Spleen (tissue), 11 donors: ENCODE measurements at regions not wholly inside any gene's neighbourhood (a gene's known extent, or its start where the extent isn't known, plus 50 kb on each side); places are given as distances from the start of the nearest gene placed in this dataset.

ENCODE experiments used
- DNase-seq: peaks from one replicate; pipeline ENCODE4 v3.0.0-alpha.2; 2020
- H3K27ac ChIP-seq, 8 donors: fragments of 200-600 bp; sonication (generic) in 7 of 8; 1 replicate in 4 of 8; 2 replicates in 4 of 8; pipeline versions ENCODE4 v1.5.0 to v1.8.0; 2016 to 2021; ENCODE audit warnings: inconsistent platforms in 4 of 8, mild to moderate bottlenecking in 4 of 8, moderate library complexity in 1 of 8
- H3K27me3 ChIP-seq, 7 donors: fragments of 200-600 bp; sonication (generic) in 6 of 7; replicated peaks in 1 of 7; 1 replicate in 4 of 7; 2 replicates in 3 of 7; pipeline versions ENCODE4 v1.5.0 to v1.8.0; 2016 to 2021; ENCODE audit warnings: inconsistent platforms in 3 of 7, mild to moderate bottlenecking in 1 of 7
- H3K36me3 ChIP-seq, 6 donors: fragments of 200-600 bp; sonication (generic) in 5 of 6; 1 replicate in 4 of 6; 2 replicates in 2 of 6; pipeline versions ENCODE4 v1.5.0 to v1.8.0; 2016 to 2021; ENCODE audit warnings: inconsistent platforms in 2 of 6
- H3K4me1 ChIP-seq, 6 donors: fragments of 200-600 bp; sonication (generic) in 5 of 6; 1 replicate in 3 of 6; 2 replicates in 3 of 6; pipeline versions ENCODE4 v1.5.0 to v1.8.0; 2016 to 2021; ENCODE audit warnings: inconsistent platforms in 3 of 6
- H3K4me3 ChIP-seq, 8 donors: fragments of 200-600 bp; sonication (generic) in 7 of 8; 1 replicate in 4 of 8; 2 replicates in 4 of 8; pipeline versions ENCODE4 v1.5.0 to v1.8.0; 2016 to 2021; ENCODE audit warnings: inconsistent platforms in 4 of 8, mild to moderate bottlenecking in 4 of 8, moderate library complexity in 2 of 8
- H3K9me3 ChIP-seq, 8 donors: fragments of 200-600 bp; sonication (generic) in 7 of 8; 1 replicate in 4 of 8; 2 replicates in 4 of 8; pipeline versions ENCODE4 v1.5.0 to v1.8.0; 2016 to 2021; ENCODE audit warnings: inconsistent platforms in 4 of 8
- POLR2A ChIP-seq, 3 donors: fragments of 450-650 bp; IDR thresholded peaks; one replicate each; pipeline ENCODE4 v1.5.1; 2017; ENCODE audit warnings: antibody characterized with exemption in 3 of 3, mild to moderate bottlenecking in 1 of 3
- POLR2AphosphoS5 ChIP-seq, 3 donors: sonication (generic); formaldehyde crosslinking; IDR thresholded peaks; one replicate each; pipeline ENCODE4 v1.5.1; 2017; ENCODE audit warnings: antibody characterized with exemption in 3 of 3
- WGBS, 5 donors: extraction: QIAGEN DNeasy Blood & Tissue Kit in 3 of 5; methylation state at CpG; one replicate each; pipeline versions ENCODE4 v1.1.5 to v1.1.7; 2013 to 2018; 5-methylcytosine and 5-hydroxymethylcytosine counted together
- intact Hi-C: fragments of 100-400 bp; cut with DNase I; formaldehyde crosslinking; loops from one replicate; pipeline ENCODE4 v1.15.0; 2023; ENCODE audit warnings: low total_unique reads
- TF ChIP-seq, protein P1 (sequence below), 11 experiments: fragments of 200-600 bp in 7 of 11; fragments of 450-650 bp in 4 of 11; sonication (generic) in 4 of 11; IDR thresholded peaks in 8 of 11; conservative IDR thresholded peaks in 3 of 11; 1 replicate in 7 of 11; 2 replicates in 4 of 11; pipeline versions ENCODE4 v1.4.0 to v1.8.0; 2016 to 2021; ENCODE audit warnings: antibody characterized with exemption in 11 of 11, inconsistent platforms in 4 of 11, mild to moderate bottlenecking in 1 of 11
- donor health status: healthy with polysubstance abuse.
- donor health status: DM: no; HTN: no; CAD: no; lungs with moderate emphysema.
- donor health status: DM: no; HTN: no; CAD: no.
- donor health status: Bipolar disorder and iron deficiency.
- donor health status: healthy.
- donor health status: DM: no; HTN: no; CAD: no.
- donor health status: DM: yes; HTN: yes; CAD: no.

DNA sequence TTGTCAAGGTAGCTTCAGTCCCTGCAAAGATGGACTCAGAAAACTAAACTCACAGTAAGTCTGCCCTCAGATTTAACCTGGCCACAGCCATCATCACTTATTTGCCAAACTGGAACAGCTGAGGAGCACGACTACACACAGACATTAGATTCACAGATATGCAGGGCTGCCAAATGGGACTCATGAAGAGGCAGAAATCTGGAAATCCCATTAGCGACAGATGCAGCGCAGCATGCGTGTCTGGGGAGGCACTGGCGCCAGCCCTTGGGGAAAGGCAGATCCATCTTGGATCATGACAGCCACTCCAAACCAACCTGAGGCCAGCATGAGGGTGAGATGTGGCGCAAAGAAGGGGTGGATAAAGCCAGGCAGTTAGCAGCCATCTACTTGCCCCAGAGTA is 160.7 kb upstream of the TSC22D2 start:
- no peaks in the 10 kb centered on the region for H3K9me3 ChIP-seq
- no peak for DNase-seq
- intact Hi-C loops: no loop called here
- H3K36me3 ChIP-seq: no peaks in the 10 kb centered on the region
- TF ChIP-seq POLR2AphosphoS5 (IDR thresholded peaks at IDR 0.05) (no peak), POLR2A (IDR thresholded peaks at IDR 0.05) (no peak)
- TF ChIP-seq, protein P1, sequence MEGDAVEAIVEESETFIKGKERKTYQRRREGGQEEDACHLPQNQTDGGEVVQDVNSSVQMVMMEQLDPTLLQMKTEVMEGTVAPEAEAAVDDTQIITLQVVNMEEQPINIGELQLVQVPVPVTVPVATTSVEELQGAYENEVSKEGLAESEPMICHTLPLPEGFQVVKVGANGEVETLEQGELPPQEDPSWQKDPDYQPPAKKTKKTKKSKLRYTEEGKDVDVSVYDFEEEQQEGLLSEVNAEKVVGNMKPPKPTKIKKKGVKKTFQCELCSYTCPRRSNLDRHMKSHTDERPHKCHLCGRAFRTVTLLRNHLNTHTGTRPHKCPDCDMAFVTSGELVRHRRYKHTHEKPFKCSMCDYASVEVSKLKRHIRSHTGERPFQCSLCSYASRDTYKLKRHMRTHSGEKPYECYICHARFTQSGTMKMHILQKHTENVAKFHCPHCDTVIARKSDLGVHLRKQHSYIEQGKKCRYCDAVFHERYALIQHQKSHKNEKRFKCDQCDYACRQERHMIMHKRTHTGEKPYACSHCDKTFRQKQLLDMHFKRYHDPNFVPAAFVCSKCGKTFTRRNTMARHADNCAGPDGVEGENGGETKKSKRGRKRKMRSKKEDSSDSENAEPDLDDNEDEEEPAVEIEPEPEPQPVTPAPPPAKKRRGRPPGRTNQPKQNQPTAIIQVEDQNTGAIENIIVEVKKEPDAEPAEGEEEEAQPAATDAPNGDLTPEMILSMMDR (IDR thresholded peaks at IDR 0.05 in 8 of 11, conservative IDR thresholded peaks at IDR 0.05 in 3 of 11): no peak
- H3K4me1 ChIP-seq: peaks cover 0 to 14% (median 6%) of the 10 kb centered on the region in 6 donors
- peaks cover 0 to 3% (median 0%) of the 10 kb centered on the region in 7 donors for H3K27me3 ChIP-seq
- WGBS, 5 donors: 92 to 97% (median 96%) methylated on average over 6 of the region's 6 CpGs
- no peak overlapping the region for H3K27ac ChIP-seq
- no peak overlapping the region for H3K4me3 ChIP-seq

DNA sequence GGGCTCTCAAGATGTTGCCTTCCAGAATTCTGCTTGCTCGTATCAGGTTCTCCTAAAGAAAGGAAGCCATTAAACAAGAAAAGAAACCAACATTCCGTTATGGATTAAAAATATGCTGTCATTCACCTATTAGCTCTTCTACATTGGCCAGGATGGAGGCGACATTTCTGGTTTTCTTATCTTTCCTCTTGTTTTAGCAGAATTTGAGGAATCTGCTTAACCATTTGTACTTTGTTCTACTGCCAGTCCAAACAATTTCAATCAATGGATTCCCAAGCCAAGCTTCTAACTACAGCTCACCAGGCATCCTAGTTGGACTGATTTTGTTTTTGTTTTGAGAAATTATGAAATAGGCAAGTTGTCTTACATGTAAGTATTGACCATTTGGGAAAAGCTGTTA is 164.6 kb upstream of the TSC22D2 start:
- intact Hi-C loops: no loop called here
- Histone ChIP-seq H3K4me1 (no peaks in the 10 kb centered on the region), H3K4me3 (no peak overlapping the region), H3K27me3 (peaks cover 0 to 3% (median 0%) of the 10 kb centered on the region in 7 donors), H3K36me3 (no peaks in the 10 kb centered on the region), H3K27ac (no peak overlapping the region), H3K9me3 (no peaks in the 10 kb centered on the region)
- TF ChIP-seq POLR2AphosphoS5 (IDR thresholded peaks at IDR 0.05): no peak
- TF ChIP-seq, protein P1 (IDR thresholded peaks at IDR 0.05 in 8 of 11, conservative IDR thresholded peaks at IDR 0.05 in 3 of 11): no peak
- no peak for TF ChIP-seq POLR2A (IDR thresholded peaks at IDR 0.05)
- 78 to 97% (median 93%) methylated on average over 3 of the region's 3 CpGs for WGBS, 5 donors
- DNase-seq: no peak

DNA sequence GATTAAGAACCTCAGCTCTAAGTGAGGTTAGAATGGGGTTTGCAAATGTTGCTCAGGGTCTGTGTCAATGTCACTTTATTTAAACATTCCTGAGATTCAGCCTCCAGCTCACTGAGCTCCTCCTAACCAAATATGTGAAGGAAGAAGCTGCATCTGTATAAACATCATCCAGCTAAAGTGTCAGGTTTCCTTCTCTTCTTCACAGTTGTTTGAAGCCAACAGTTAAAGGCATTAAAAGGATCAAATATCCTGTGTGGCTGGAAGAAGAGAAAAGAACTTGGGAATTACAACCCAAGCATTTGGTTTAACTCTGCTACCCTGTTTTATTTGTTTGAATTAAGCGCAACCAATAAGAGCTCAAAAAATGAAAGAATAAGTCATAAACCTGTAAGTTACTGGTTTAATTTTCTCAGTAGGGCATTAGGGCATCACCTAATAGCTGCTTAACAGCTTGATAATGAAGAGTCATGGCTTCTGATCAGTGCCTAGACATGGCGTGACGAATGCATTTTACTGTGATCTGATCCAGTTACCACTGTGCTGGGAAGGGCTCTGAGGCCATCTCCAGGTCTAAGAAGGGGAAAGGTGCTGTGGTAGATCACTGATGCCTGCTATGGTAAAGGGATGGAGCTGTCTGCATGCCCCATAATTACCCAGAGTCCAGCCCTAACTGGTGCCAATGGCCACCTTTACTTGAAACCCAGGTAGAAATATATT is 165.7 kb upstream of the TSC22D2 start:
- Histone ChIP-seq H3K36me3 (no peaks in the 10 kb centered on the region), H3K27ac (no peak overlapping the region), H3K4me1 (no peaks in the 10 kb centered on the region), H3K9me3 (no peaks in the 10 kb centered on the region), H3K4me3 (no peak overlapping the region), H3K27me3 (peaks cover 0 to 3% (median 0%) of the 10 kb centered on the region in 7 donors)
- TF ChIP-seq POLR2A (IDR thresholded peaks at IDR 0.05) (no peak), POLR2AphosphoS5 (IDR thresholded peaks at IDR 0.05) (no peak)
- TF ChIP-seq, protein P1 (IDR thresholded peaks at IDR 0.05 in 8 of 11, conservative IDR thresholded peaks at IDR 0.05 in 3 of 11): no peak
- intact Hi-C loops: no loop called here
- no peak for DNase-seq
- 92 to 98% (median 97%) methylated on average over 3 of the region's 3 CpGs for WGBS, 5 donors

DNA sequence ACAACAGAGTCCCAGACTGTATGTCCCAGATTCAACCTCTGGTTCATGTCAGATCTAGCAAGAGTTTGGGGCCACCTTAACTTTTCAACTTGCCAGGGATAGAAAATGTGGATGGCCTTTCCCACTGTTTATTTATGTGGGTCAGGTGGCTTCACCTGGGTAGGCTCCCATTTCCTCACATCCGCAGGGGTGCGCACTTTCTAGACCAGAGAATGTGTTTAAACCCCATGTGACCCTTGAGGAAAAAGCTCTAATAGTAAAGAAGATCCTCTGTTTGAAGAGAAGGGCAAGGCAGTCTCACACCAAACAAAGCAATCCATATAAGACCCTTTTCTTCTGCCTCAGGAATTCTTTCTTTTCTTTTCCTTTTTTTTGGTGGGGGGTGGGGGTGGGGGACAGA is 167.2 kb upstream of the TSC22D2 start:
- no peak for DNase-seq
- Histone ChIP-seq H3K27me3 (peaks cover 0 to 3% (median 0%) of the 10 kb centered on the region in 7 donors), H3K27ac (no peak overlapping the region), H3K9me3 (no peaks in the 10 kb centered on the region), H3K4me3 (no peak overlapping the region), H3K4me1 (no peaks in the 10 kb centered on the region), H3K36me3 (no peaks in the 10 kb centered on the region)
- intact Hi-C loops: no loop called here
- TF ChIP-seq, protein P1 (IDR thresholded peaks at IDR 0.05 in 8 of 11, conservative IDR thresholded peaks at IDR 0.05 in 3 of 11): no peak
- TF ChIP-seq POLR2A (IDR thresholded peaks at IDR 0.05): no peak
- TF ChIP-seq POLR2AphosphoS5 (IDR thresholded peaks at IDR 0.05): no peak
- WGBS, 5 donors: 88 to 96% (median 93%) methylated on average over 2 of the region's 2 CpGs
